ENCODE measurements at regions not wholly inside any gene's neighbourhood (a gene's known extent, or its start where the extent isn't known, plus 50 kb on each side); places are given as distances from the start of the nearest gene placed in this dataset.

GRCh38 chr3:146894406-146894805, 289.3 kb upstream of the PLSCR5 start:
- peak overlapping the region; percentile 22 for H3K9ac ChIP-seq (ENCODE audit: low read length)
- H3K36me3 ChIP-seq (ENCODE audit: control insufficient read depth in 1 of 2, insufficient read depth in 2 of 2, low read depth in 1 of 2, low read length in 2 of 2): no peaks in the 10 kb centered on the region
- no peak overlapping the region for H2BK15ac ChIP-seq (ENCODE audit: low read depth, poor library complexity, severe bottlenecking)
- no peak overlapping the region for H3K23ac ChIP-seq (ENCODE audit: low read length in 2 of 2)
- no peak overlapping the region for H3K18ac ChIP-seq (ENCODE audit: low read depth in 1 of 2, low read length in 2 of 2)
- WGBS: 100% methylated on average over 1 of the region's 1 CpG
- no peaks in the 10 kb centered on the region for H3K79me1 ChIP-seq (replicated peaks; ENCODE audit: low read length, poor library complexity, severe bottlenecking)
- H3K4me1 ChIP-seq (ENCODE audit: control insufficient read depth, insufficient read depth, low read depth, low read length): no peaks in the 10 kb centered on the region
- no peak overlapping the region for H2BK5ac ChIP-seq (ENCODE audit: low read depth, low read length, poor library complexity, severe bottlenecking)
- H3K14ac ChIP-seq (ENCODE audit: low read length in 2 of 2): no peak overlapping the region
- no peak overlapping the region for H3K4ac ChIP-seq (ENCODE audit: low read depth in 1 of 2, low read length in 2 of 2)
- DNase-seq: no peak
- H3K4me3 ChIP-seq (ENCODE audit: insufficient read depth in 1 of 2, low read depth in 1 of 2, low read length in 2 of 2): no peak overlapping the region
- H4K91ac ChIP-seq (ENCODE audit: low read length): no peak overlapping the region
- no peak overlapping the region for H2AK5ac ChIP-seq (ENCODE audit: low read length, severe bottlenecking)
- no peak overlapping the region for H2BK12ac ChIP-seq (ENCODE audit: low read length in 2 of 2)
- H3K9me3 ChIP-seq (ENCODE audit: control insufficient read depth, low read length): no peaks in the 10 kb centered on the region
- no peak overlapping the region for H3K27ac ChIP-seq (ENCODE audit: low read length, poor library complexity, severe bottlenecking)
- no peak overlapping the region for H2BK120ac ChIP-seq (ENCODE audit: low read depth, low read length)
- H3K4me2 ChIP-seq (ENCODE audit: low read length, poor library complexity, severe bottlenecking): no peak overlapping the region
- H4K8ac ChIP-seq (ENCODE audit: low read length): no peak overlapping the region
- H3K27me3 ChIP-seq (ENCODE audit: control insufficient read depth in 1 of 2, insufficient read depth in 1 of 2, low read length in 2 of 2): no peaks in the 10 kb centered on the region
- H2AFZ ChIP-seq (ENCODE audit: low read depth, low read length): no peak overlapping the region

GRCh38 chr3:146892041-146892440, 286.9 kb upstream of the PLSCR5 start:
- H3K4ac ChIP-seq (ENCODE audit: low read depth in 1 of 2, low read length in 2 of 2): no peak overlapping the region
- H3K23ac ChIP-seq (ENCODE audit: low read length in 2 of 2): no peak overlapping the region
- H4K8ac ChIP-seq (ENCODE audit: low read length): no peak overlapping the region
- H2BK15ac ChIP-seq (ENCODE audit: low read depth, poor library complexity, severe bottlenecking): no peak overlapping the region
- H4K91ac ChIP-seq (ENCODE audit: low read length): no peak overlapping the region
- no peaks in the 10 kb centered on the region for H3K79me1 ChIP-seq (replicated peaks; ENCODE audit: low read length, poor library complexity, severe bottlenecking)
- no peaks in the 10 kb centered on the region for H3K27me3 ChIP-seq (ENCODE audit: control insufficient read depth in 1 of 2, insufficient read depth in 1 of 2, low read length in 2 of 2)
- H3K9ac ChIP-seq (ENCODE audit: low read length): no peak overlapping the region
- no peaks in the 10 kb centered on the region for H3K9me3 ChIP-seq (ENCODE audit: control insufficient read depth, low read length)
- no peak overlapping the region for H2BK12ac ChIP-seq (ENCODE audit: low read length in 2 of 2)
- H3K4me2 ChIP-seq (ENCODE audit: low read length, poor library complexity, severe bottlenecking): no peak overlapping the region
- H2AK5ac ChIP-seq (ENCODE audit: low read length, severe bottlenecking): no peak overlapping the region
- no peak overlapping the region for H3K4me3 ChIP-seq (ENCODE audit: insufficient read depth in 1 of 2, low read depth in 1 of 2, low read length in 2 of 2)
- no peak for DNase-seq
- no peaks in the 10 kb centered on the region for H3K4me1 ChIP-seq (ENCODE audit: control insufficient read depth, insufficient read depth, low read depth, low read length)
- no peak overlapping the region for H3K18ac ChIP-seq (ENCODE audit: low read depth in 1 of 2, low read length in 2 of 2)
- H2BK120ac ChIP-seq (ENCODE audit: low read depth, low read length): no peak overlapping the region
- no peak overlapping the region for H2BK5ac ChIP-seq (ENCODE audit: low read depth, low read length, poor library complexity, severe bottlenecking)
- H3K36me3 ChIP-seq (ENCODE audit: control insufficient read depth in 1 of 2, insufficient read depth in 2 of 2, low read depth in 1 of 2, low read length in 2 of 2): no peaks in the 10 kb centered on the region
- WGBS: 87% methylated on average over 4 of the region's 5 CpGs
- H2AFZ ChIP-seq (ENCODE audit: low read depth, low read length): no peak overlapping the region
- H3K14ac ChIP-seq (ENCODE audit: low read length in 2 of 2): no peak overlapping the region
- no peak overlapping the region for H3K27ac ChIP-seq (ENCODE audit: low read length, poor library complexity, severe bottlenecking)

DNA sequence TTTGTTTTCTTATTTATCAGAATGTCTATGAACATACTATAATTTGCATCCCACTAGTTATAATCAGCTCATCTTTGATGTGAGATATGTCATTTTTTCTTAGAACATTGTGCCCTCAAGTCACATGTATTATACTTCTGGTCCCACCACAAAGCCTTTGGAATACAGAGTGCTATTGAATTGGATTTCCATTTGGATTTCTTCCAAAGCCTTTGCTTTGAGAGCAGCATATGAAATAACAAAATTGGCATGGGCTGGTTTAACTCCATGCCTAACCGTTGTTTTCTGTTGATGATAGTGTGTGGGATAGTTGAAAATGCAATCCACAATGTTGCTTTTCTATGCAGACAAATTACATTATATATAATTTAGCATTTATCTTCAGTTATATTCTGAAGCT, 284.5 kb upstream of the PLSCR5 start:
- Histone ChIP-seq H3K27ac (ENCODE audit: low read length, poor library complexity, severe bottlenecking) (no peak overlapping the region), H2BK5ac (ENCODE audit: low read depth, low read length, poor library complexity, severe bottlenecking) (no peak overlapping the region), H2AFZ (ENCODE audit: low read depth, low read length) (no peak overlapping the region), H3K4me2 (ENCODE audit: low read length, poor library complexity, severe bottlenecking) (no peak overlapping the region), H2BK12ac (ENCODE audit: low read length in 2 of 2) (no peak overlapping the region), H3K23ac (ENCODE audit: low read length in 2 of 2) (no peak overlapping the region), H3K14ac (ENCODE audit: low read length in 2 of 2) (no peak overlapping the region), H2BK120ac (ENCODE audit: low read depth, low read length) (no peak overlapping the region), H4K8ac (ENCODE audit: low read length) (no peak overlapping the region), H4K91ac (ENCODE audit: low read length) (no peak overlapping the region), H3K9me3 (ENCODE audit: control insufficient read depth, low read length) (no peaks in the 10 kb centered on the region), H3K4ac (ENCODE audit: low read depth in 1 of 2, low read length in 2 of 2) (no peak overlapping the region), H2AK5ac (ENCODE audit: low read length, severe bottlenecking) (no peak overlapping the region), H3K9ac (ENCODE audit: low read length) (no peak overlapping the region), H3K36me3 (ENCODE audit: control insufficient read depth in 1 of 2, insufficient read depth in 2 of 2, low read depth in 1 of 2, low read length in 2 of 2) (no peaks in the 10 kb centered on the region), H3K4me3 (ENCODE audit: insufficient read depth in 1 of 2, low read depth in 1 of 2, low read length in 2 of 2) (no peak overlapping the region), H3K79me1 (replicated peaks; ENCODE audit: low read length, poor library complexity, severe bottlenecking) (no peaks in the 10 kb centered on the region), H3K27me3 (ENCODE audit: control insufficient read depth in 1 of 2, insufficient read depth in 1 of 2, low read length in 2 of 2) (no peaks in the 10 kb centered on the region), H2BK15ac (ENCODE audit: low read depth, poor library complexity, severe bottlenecking) (no peak overlapping the region), H3K4me1 (ENCODE audit: control insufficient read depth, insufficient read depth, low read depth, low read length) (no peaks in the 10 kb centered on the region), H3K18ac (ENCODE audit: low read depth in 1 of 2, low read length in 2 of 2) (no peak overlapping the region)
- no peak for DNase-seq
- no CpG with 5 or more reads among the region's 1 CpG for WGBS

DNA sequence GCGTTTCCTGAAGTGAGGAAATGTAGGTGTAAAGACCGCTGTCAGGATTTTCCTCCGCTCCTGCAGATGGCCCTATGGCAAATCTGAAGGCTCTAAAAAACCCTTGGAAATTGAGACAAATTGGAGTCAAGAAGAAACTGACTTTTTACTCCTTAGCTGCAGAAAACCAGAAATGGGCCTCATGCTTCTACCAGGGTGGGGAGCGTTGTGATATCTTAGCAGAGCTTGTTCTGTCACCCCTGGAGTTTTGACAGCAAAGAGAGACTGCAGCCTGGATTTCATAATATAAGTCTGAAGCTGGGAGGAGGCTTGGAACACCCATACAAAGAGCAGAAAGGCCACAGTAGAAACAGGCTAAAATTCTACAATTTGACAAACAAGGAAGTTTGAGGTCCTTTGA, 283.0 kb upstream of the PLSCR5 start:
- Histone ChIP-seq H3K4me1 (ENCODE audit: control insufficient read depth, insufficient read depth, low read depth, low read length) (no peaks in the 10 kb centered on the region), H3K18ac (ENCODE audit: low read depth in 1 of 2, low read length in 2 of 2) (no peak overlapping the region), H3K79me1 (replicated peaks; ENCODE audit: low read length, poor library complexity, severe bottlenecking) (no peaks in the 10 kb centered on the region), H2BK12ac (ENCODE audit: low read length in 2 of 2) (no peak overlapping the region), H2AK5ac (ENCODE audit: low read length, severe bottlenecking) (no peak overlapping the region), H2BK120ac (ENCODE audit: low read depth, low read length) (no peak overlapping the region), H3K4me3 (ENCODE audit: insufficient read depth in 1 of 2, low read depth in 1 of 2, low read length in 2 of 2) (no peak overlapping the region), H3K14ac (ENCODE audit: low read length in 2 of 2) (no peak overlapping the region), H2BK5ac (ENCODE audit: low read depth, low read length, poor library complexity, severe bottlenecking) (no peak overlapping the region), H4K91ac (ENCODE audit: low read length) (no peak overlapping the region), H3K4ac (ENCODE audit: low read depth in 1 of 2, low read length in 2 of 2) (no peak overlapping the region), H3K27ac (ENCODE audit: low read length, poor library complexity, severe bottlenecking) (no peak overlapping the region), H3K9ac (ENCODE audit: low read length) (no peak overlapping the region), H3K27me3 (ENCODE audit: control insufficient read depth in 1 of 2, insufficient read depth in 1 of 2, low read length in 2 of 2) (no peaks in the 10 kb centered on the region), H2AFZ (ENCODE audit: low read depth, low read length) (no peak overlapping the region), H3K4me2 (ENCODE audit: low read length, poor library complexity, severe bottlenecking) (no peak overlapping the region), H4K8ac (ENCODE audit: low read length) (no peak overlapping the region), H3K23ac (ENCODE audit: low read length in 2 of 2) (no peak overlapping the region), H2BK15ac (ENCODE audit: low read depth, poor library complexity, severe bottlenecking) (no peak overlapping the region), H3K36me3 (ENCODE audit: control insufficient read depth in 1 of 2, insufficient read depth in 2 of 2, low read depth in 1 of 2, low read length in 2 of 2) (no peaks in the 10 kb centered on the region), H3K9me3 (ENCODE audit: control insufficient read depth, low read length) (no peaks in the 10 kb centered on the region)
- 98% methylated on average over 4 of the region's 4 CpGs for WGBS
- DNase-seq: no peak
